ENCODE measurements at regions not wholly inside any gene's neighbourhood (a gene's known extent, or its start where the extent isn't known, plus 50 kb on each side); places are given as distances from the start of the nearest gene placed in this dataset.

DNA sequence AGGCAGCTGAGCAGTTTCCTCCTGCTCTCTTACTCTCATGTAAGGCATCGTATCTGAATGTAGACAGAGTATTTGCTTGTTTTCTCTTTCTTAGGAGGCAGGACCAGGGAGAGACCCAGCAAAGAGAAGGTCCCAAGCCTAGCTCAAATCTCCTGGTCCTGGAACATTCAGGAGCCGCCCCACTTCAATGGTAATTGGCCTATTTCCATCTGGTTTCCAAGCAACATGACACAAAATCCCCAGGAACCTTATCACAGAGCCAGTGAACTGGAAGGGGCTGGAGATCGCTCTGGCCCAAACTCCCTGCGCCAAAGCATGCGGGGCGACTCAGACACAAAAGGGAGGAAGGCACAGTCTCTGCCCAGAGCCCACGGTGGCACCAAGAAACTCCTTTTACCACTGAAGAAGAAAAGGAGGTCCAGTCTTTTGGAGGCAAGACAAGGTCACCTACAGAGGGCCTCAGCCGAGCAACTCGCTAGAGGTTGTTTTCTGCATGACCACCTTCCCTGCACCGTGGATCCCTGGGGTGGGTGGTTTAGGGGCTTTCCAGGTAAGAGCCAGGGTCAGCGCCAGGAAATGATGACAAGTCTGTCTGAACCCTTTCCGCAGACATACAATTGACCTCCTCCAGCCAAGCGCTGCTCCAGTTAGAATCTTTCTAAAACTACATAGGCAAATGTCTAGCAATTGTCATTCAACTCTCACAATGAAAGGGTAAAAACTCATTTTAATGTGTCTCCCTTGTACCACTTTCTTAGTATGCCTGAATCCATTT, 394.7 kb downstream of the SOX9 start:
- Histone ChIP-seq H3K27me3 (ENCODE audit: control insufficient read depth, insufficient read depth, low read length) (no peaks in the 10 kb centered on the region), H3K36me3 (ENCODE audit: control insufficient read depth, insufficient read depth, low read length) (no peaks in the 10 kb centered on the region), H3K4me1 (ENCODE audit: control insufficient read depth, insufficient read depth, low read length) (no peaks in the 10 kb centered on the region), H3K4me3 (ENCODE audit: low read length) (no peak overlapping the region), H3K27ac (ENCODE audit: low read length) (no peak overlapping the region), H3K9me3 (ENCODE audit: control insufficient read depth, insufficient read depth, low read length) (no peaks in the 10 kb centered on the region)
- no peaks in the 10 kb centered on the region for H3K4me1 Mint-ChIP-seq
- H3K9me3 Mint-ChIP-seq, result no peaks in the 10 kb centered on the region
- DNase-seq (no peak), ATAC-seq (no peak)
- no peak overlapping the region for H3K4me3 Mint-ChIP-seq
- H3K27ac Mint-ChIP-seq, result no peak overlapping the region
- no peaks in the 10 kb centered on the region for H3K36me3 Mint-ChIP-seq
- WGBS (ENCODE audit: insufficient coverage), result 83% methylated on average over 13 of the region's 13 CpGs
- intact Hi-C loops (cut with micrococcal nuclease), result no loop called here
- peaks cover 14 to 15% of the 10 kb centered on the region in 2 donors for H3K27me3 Mint-ChIP-seq (ENCODE audit: low read depth in 2 of 2)
- TF ChIP-seq, protein P1, sequence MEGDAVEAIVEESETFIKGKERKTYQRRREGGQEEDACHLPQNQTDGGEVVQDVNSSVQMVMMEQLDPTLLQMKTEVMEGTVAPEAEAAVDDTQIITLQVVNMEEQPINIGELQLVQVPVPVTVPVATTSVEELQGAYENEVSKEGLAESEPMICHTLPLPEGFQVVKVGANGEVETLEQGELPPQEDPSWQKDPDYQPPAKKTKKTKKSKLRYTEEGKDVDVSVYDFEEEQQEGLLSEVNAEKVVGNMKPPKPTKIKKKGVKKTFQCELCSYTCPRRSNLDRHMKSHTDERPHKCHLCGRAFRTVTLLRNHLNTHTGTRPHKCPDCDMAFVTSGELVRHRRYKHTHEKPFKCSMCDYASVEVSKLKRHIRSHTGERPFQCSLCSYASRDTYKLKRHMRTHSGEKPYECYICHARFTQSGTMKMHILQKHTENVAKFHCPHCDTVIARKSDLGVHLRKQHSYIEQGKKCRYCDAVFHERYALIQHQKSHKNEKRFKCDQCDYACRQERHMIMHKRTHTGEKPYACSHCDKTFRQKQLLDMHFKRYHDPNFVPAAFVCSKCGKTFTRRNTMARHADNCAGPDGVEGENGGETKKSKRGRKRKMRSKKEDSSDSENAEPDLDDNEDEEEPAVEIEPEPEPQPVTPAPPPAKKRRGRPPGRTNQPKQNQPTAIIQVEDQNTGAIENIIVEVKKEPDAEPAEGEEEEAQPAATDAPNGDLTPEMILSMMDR (IDR thresholded peaks at IDR 0.05), result no peak

DNA sequence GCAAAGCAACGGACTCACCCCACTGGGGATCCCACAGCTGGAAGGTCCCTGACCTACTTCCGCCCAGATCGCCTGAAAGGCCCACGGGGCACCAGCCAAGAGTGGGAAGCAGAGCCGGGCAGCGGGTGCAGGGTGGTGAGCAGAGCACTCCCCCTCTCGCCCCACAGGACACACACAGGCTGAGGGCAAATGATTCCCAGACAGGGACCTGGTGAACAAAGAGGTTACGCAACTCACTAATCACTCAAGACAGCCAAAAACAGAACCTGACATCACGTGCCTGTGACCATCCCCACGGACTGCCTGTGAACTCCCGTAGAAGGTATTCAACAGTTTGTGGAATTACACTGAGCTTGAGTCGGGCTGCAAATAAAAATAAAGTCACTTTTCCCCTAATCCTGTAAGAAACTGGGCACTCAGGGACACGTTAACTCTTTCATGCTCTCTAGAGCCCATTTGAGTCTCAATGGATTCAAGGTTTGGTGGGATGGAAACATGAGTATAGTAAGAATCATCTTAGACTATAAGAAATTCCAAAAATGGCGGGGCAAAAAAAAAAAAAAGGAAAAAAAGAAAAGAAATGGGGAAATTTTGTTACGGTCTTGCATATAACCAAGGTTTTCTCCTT, 396.1 kb downstream of the SOX9 start:
- ATAC-seq (no peak), DNase-seq (no peak)
- Mint-ChIP-seq H3K9me3 (no peaks in the 10 kb centered on the region), H3K4me3 (no peak overlapping the region), H3K4me1 (no peaks in the 10 kb centered on the region), H3K27me3 (ENCODE audit: low read depth in 2 of 2) (peaks cover 7 to 14% of the 10 kb centered on the region in 2 donors), H3K27ac (no peak overlapping the region), H3K36me3 (no peaks in the 10 kb centered on the region)
- Histone ChIP-seq H3K36me3 (ENCODE audit: control insufficient read depth, insufficient read depth, low read length) (no peaks in the 10 kb centered on the region), H3K4me1 (ENCODE audit: control insufficient read depth, insufficient read depth, low read length) (no peaks in the 10 kb centered on the region), H3K4me3 (ENCODE audit: low read length) (no peak overlapping the region), H3K27ac (ENCODE audit: low read length) (no peak overlapping the region), H3K27me3 (ENCODE audit: control insufficient read depth, insufficient read depth, low read length) (no peaks in the 10 kb centered on the region), H3K9me3 (ENCODE audit: control insufficient read depth, insufficient read depth, low read length) (no peaks in the 10 kb centered on the region)
- intact Hi-C loops (cut with micrococcal nuclease), result no loop called here
- TF ChIP-seq, protein P1 (IDR thresholded peaks at IDR 0.05), result no peak
- 69% methylated on average over 13 of the region's 15 CpGs for WGBS (ENCODE audit: insufficient coverage)

DNA sequence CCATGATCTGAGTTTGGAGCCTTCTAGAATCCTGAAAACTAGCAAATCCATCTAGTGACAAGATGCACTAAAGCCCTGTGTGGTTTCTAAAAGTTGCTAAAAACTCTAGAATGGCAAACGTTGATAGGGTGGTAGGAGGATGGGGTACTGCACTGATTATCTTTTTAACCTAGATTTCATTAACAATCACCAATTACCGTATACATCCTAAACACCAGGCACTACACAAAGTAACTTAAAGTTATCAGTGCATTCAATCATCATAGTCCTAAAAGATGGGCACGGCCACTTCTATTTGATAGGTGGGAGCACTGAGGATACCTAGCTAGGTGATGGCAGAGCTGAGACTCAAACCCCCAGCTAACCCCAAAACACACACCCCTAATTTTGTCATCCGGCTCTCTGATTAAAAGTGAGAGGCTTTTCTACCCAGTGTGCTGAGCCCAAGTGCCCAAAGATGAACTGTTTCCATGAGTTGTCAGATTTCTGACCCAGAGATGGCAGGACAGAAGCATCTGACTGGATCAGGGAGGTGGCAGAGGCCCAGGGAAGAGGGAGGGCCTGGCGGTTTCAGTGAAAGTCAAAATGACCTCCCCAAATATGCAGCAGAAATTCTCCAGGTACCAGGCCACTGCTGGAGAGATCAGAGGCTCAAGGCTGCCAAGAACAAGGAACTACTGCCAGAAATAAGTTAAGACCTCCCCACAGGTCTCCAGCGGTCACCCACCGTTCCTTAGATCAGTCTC, 396.8 kb downstream of the SOX9 start:
- Mint-ChIP-seq H3K4me1 (no peaks in the 10 kb centered on the region), H3K27me3 (ENCODE audit: low read depth in 2 of 2) (peaks cover 7 to 14% of the 10 kb centered on the region in 2 donors), H3K27ac (no peak overlapping the region), H3K36me3 (no peaks in the 10 kb centered on the region), H3K9me3 (no peaks in the 10 kb centered on the region), H3K4me3 (no peak overlapping the region)
- Histone ChIP-seq H3K27ac (ENCODE audit: low read length) (no peak overlapping the region), H3K4me3 (ENCODE audit: low read length) (no peak overlapping the region), H3K4me1 (ENCODE audit: control insufficient read depth, insufficient read depth, low read length) (no peaks in the 10 kb centered on the region), H3K27me3 (ENCODE audit: control insufficient read depth, insufficient read depth, low read length) (no peaks in the 10 kb centered on the region), H3K36me3 (ENCODE audit: control insufficient read depth, insufficient read depth, low read length) (no peaks in the 10 kb centered on the region), H3K9me3 (ENCODE audit: control insufficient read depth, insufficient read depth, low read length) (no peaks in the 10 kb centered on the region)
- TF ChIP-seq, protein P1 (IDR thresholded peaks at IDR 0.05), result no peak
- intact Hi-C loops (cut with micrococcal nuclease), result no loop called here
- DNase-seq (no peak), ATAC-seq (no peak)
- WGBS (ENCODE audit: insufficient coverage), result 84% methylated on average over 5 of the region's 7 CpGs

All from natural killer cell (primary cell).